HG02885 (cell line): ENCODE measurements at regions not wholly inside any gene's neighbourhood (a gene's known extent, or its start where the extent isn't known, plus 50 kb on each side); places are given as distances from the start of the nearest gene placed in this dataset.

Experiments used
- ATAC-seq: cut with Tn5 transposase; IDR thresholded peaks from one replicate; pipeline ENCODE4 v1.9.1; 2021; ENCODE audit warnings: mild to moderate bottlenecking; ENCODE audit not compliant: unreplicated experiment, poor library complexity

- no peak for ATAC-seq
Measured at GRCh38 chrX:110866421-110866820, 70.8 kb upstream of the CHRDL1 start.

- no peak for ATAC-seq
Measured at GRCh38 chrX:110863883-110864282, 68.3 kb upstream of the CHRDL1 start.

DNA sequence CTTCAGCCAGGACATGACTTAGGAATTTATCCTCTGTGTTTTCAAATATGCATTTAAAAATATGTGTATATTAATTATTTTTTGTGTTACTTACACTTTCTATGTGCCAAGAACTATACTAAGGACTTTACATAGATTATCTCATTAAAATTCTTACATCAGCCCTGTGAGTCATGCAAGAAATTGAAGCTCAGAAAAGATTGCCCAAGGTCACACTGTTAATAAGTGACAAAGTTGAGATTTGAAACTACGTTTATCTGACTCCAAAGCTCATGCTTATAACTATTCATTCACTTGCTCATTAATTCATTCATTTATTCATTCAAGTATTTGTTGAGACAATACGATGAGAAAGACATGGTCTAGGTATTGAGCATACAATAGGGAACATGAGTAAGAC, 62.9 kb upstream of the CHRDL1 start:
- no peak for ATAC-seq

GRCh38 chrX:110853610-110854009, 58.0 kb upstream of the CHRDL1 start:
- ATAC-seq, result no peak

- no peak for ATAC-seq
Measured at GRCh38 chrX:110852180-110852579, 56.6 kb upstream of the CHRDL1 start.

DNA sequence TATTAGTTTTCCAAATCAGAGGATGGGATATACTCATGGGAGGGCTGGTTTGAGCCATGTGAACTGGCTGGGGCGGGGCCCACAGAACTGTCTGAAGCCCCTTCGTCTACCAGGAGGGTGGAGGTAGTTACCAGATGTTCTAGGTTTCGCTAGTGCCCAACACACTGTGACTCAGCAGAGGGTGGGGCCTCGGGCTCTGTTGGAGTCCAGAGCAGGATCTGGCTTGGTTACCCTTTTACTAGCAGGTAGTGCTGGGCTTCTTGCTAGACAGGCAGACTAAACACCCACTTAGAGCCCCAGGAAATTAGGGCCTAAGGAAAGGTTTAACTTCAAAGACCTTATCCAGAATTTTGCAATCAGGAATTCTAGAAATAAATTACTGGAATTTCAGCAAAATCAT, 56.2 kb upstream of the CHRDL1 start:
- ATAC-seq, result no peak

DNA sequence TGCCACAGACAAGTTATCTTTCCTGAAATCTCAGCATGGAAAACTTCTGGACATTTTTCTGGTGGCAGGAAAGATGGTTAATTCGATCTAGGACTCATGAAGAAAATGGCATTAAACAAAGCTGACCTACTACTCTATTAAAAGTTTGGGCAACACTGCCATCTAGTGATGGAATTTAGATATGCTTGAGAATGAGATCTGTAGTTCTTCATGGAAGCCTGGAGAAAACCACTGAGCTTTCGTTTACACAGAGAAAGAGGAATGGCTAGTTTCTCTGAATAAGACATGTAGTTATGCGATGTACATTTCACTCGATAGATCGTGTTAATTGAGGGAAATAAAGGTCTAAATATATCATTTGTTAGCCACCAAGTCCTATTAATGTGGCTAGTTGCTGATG, 51.7 kb upstream of the CHRDL1 start:
- ATAC-seq, result peak; percentile 81

- no peak for ATAC-seq
Measured at GRCh38 chrX:110846071-110846470, 50.5 kb upstream of the CHRDL1 start.
